ENCODE measurements at regions not wholly inside any gene's neighbourhood (a gene's known extent, or its start where the extent isn't known, plus 50 kb on each side); places are given as distances from the start of the nearest gene placed in this dataset.

GRCh38 chr18:41311571-41312547 lies 643.2 kb upstream of the PIK3C3 start:
- in situ Hi-C loops (cut with MboI; ENCODE audit: low sequenced_read_pairs), result no loop called here
- Histone ChIP-seq H3K36me3 (replicated peaks) (no peaks in the 10 kb centered on the region; the same call in none of the 2 replicates), H3K9me3 (0 out of 2 replicates have a peak, but pooled peaks cover 8% of the 10 kb centered on the region), H3K4me3 (no peak overlapping the region), H3K27me3 (ENCODE audit: low read depth) (no peaks in the 10 kb centered on the region), H3K4me1 (peaks cover 21% of the 10 kb centered on the region)
- peak; percentile 63 to 99 for DNase-seq (ENCODE audit: low spot score in 2 of 2)

GRCh38 chr18:41297740-41298139 lies 657.3 kb upstream of the PIK3C3 start:
- no peak for DNase-seq (ENCODE audit: low spot score in 2 of 2)
- Histone ChIP-seq H3K4me3 (no peak overlapping the region), H3K9me3 (no peaks in the 10 kb centered on the region), H3K36me3 (replicated peaks) (no peaks in the 10 kb centered on the region), H3K27me3 (ENCODE audit: low read depth) (no peaks in the 10 kb centered on the region), H3K4me1 (no peaks in the 10 kb centered on the region)
- in situ Hi-C loops (cut with MboI; ENCODE audit: low sequenced_read_pairs), result no loop called here

GRCh38 chr18:41269294-41269693 lies 685.7 kb upstream of the PIK3C3 start:
- H3K27me3 ChIP-seq (ENCODE audit: low read depth), result no peaks in the 10 kb centered on the region
- no peak for DNase-seq (ENCODE audit: low spot score in 2 of 2)

GRCh38 chr18:41268271-41268670 lies 686.8 kb upstream of the PIK3C3 start:
- Histone ChIP-seq H3K4me3 (no peak overlapping the region), H3K36me3 (replicated peaks) (no peaks in the 10 kb centered on the region), H3K27me3 (ENCODE audit: low read depth) (no peaks in the 10 kb centered on the region), H3K4me1 (peaks cover 6% of the 10 kb centered on the region; the same call in 1 of the 2 replicates), H3K9me3 (no peaks in the 10 kb centered on the region)
- DNase-seq (ENCODE audit: low spot score in 2 of 2), result no peak
- in situ Hi-C loops (cut with MboI; ENCODE audit: low sequenced_read_pairs), result no loop called here

More at GRCh38 chr18:41269294-41269693, 685.7 kb upstream of the PIK3C3 start:
- Histone ChIP-seq H3K36me3 (replicated peaks) (no peaks in the 10 kb centered on the region), H3K4me1 (peaks cover 6% of the 10 kb centered on the region; the same call in 1 of the 2 replicates), H3K4me3 (no peak overlapping the region), H3K9me3 (no peaks in the 10 kb centered on the region)
- in situ Hi-C loops (cut with MboI; ENCODE audit: low sequenced_read_pairs), result no loop called here

GRCh38 chr18:41266616-41267015 lies 688.4 kb upstream of the PIK3C3 start:
- in situ Hi-C loops (cut with MboI; ENCODE audit: low sequenced_read_pairs), result no loop called here
- H3K4me3 ChIP-seq, result no peak overlapping the region
- H3K9me3 ChIP-seq, result no peaks in the 10 kb centered on the region
- no peaks in the 10 kb centered on the region for H3K36me3 ChIP-seq (replicated peaks)
- no peaks in the 10 kb centered on the region for H3K27me3 ChIP-seq (ENCODE audit: low read depth)
- no peak for DNase-seq (ENCODE audit: low spot score in 2 of 2)
- peaks cover 6% of the 10 kb centered on the region; the same call in 1 of the 2 replicates for H3K4me1 ChIP-seq

GRCh38 chr18:41266204-41266603 lies 688.8 kb upstream of the PIK3C3 start:
- in situ Hi-C loops (cut with MboI; ENCODE audit: low sequenced_read_pairs), result no loop called here
- DNase-seq (ENCODE audit: low spot score in 2 of 2), result no peak
- Histone ChIP-seq H3K9me3 (no peaks in the 10 kb centered on the region), H3K36me3 (replicated peaks) (no peaks in the 10 kb centered on the region), H3K27me3 (ENCODE audit: low read depth) (no peaks in the 10 kb centered on the region), H3K4me1 (peaks cover 6% of the 10 kb centered on the region; the same call in 1 of the 2 replicates), H3K4me3 (no peak overlapping the region)

GRCh38 chr18:41265047-41265446 lies 690.0 kb upstream of the PIK3C3 start:
- in situ Hi-C loops (cut with MboI; ENCODE audit: low sequenced_read_pairs), result no loop called here
- no peak for DNase-seq (ENCODE audit: low spot score in 2 of 2)
- no peaks in the 10 kb centered on the region for H3K9me3 ChIP-seq
- no peaks in the 10 kb centered on the region for H3K27me3 ChIP-seq (ENCODE audit: low read depth)
- H3K36me3 ChIP-seq (replicated peaks), result no peaks in the 10 kb centered on the region
- no peak overlapping the region for H3K4me3 ChIP-seq
- H3K4me1 ChIP-seq, result peaks cover 6% of the 10 kb centered on the region; the same call in 1 of the 2 replicates

GRCh38 chr18:41263956-41264355 lies 691.1 kb upstream of the PIK3C3 start:
- H3K9me3 ChIP-seq, result no peaks in the 10 kb centered on the region
- peaks cover 6% of the 10 kb centered on the region; the same call in 1 of the 2 replicates for H3K4me1 ChIP-seq
- in situ Hi-C loops (cut with MboI; ENCODE audit: low sequenced_read_pairs), result no loop called here
- no peak overlapping the region for H3K4me3 ChIP-seq
- H3K36me3 ChIP-seq (replicated peaks), result no peaks in the 10 kb centered on the region
- no peak for DNase-seq (ENCODE audit: low spot score in 2 of 2)
- H3K27me3 ChIP-seq (ENCODE audit: low read depth), result no peaks in the 10 kb centered on the region

- Histone ChIP-seq H3K9me3 (no peaks in the 10 kb centered on the region), H3K4me3 (no peak overlapping the region), H3K4me1 (peaks cover 6% of the 10 kb centered on the region; the same call in 1 of the 2 replicates), H3K36me3 (replicated peaks) (no peaks in the 10 kb centered on the region), H3K27me3 (ENCODE audit: low read depth) (no peaks in the 10 kb centered on the region)
- no peak for DNase-seq (ENCODE audit: low spot score in 2 of 2)
- in situ Hi-C loops (cut with MboI; ENCODE audit: low sequenced_read_pairs), result no loop called here
Measured at GRCh38 chr18:41262688-41263087, 692.3 kb upstream of the PIK3C3 start.

- no peaks in the 10 kb centered on the region for H3K4me1 ChIP-seq
- no peaks in the 10 kb centered on the region for H3K9me3 ChIP-seq
- DNase-seq (ENCODE audit: low spot score in 2 of 2), result no peak
- in situ Hi-C loops (cut with MboI; ENCODE audit: low sequenced_read_pairs), result no loop called here
- H3K36me3 ChIP-seq (replicated peaks), result no peaks in the 10 kb centered on the region
- H3K4me3 ChIP-seq, result no peak overlapping the region
- H3K27me3 ChIP-seq (ENCODE audit: low read depth), result no peaks in the 10 kb centered on the region
Measured at GRCh38 chr18:41244591-41245037, 710.4 kb upstream of the PIK3C3 start.

GRCh38 chr18:41237317-41237716 lies 717.7 kb upstream of the PIK3C3 start:
- Histone ChIP-seq H3K36me3 (replicated peaks) (no peaks in the 10 kb centered on the region), H3K27me3 (ENCODE audit: low read depth) (no peaks in the 10 kb centered on the region), H3K4me1 (no peaks in the 10 kb centered on the region), H3K4me3 (no peak overlapping the region), H3K9me3 (no peaks in the 10 kb centered on the region)
- DNase-seq (ENCODE audit: low spot score in 2 of 2), result no peak
- in situ Hi-C loops (cut with MboI; ENCODE audit: low sequenced_read_pairs), result no loop called here

GRCh38 chr18:41231681-41232080 lies 723.4 kb upstream of the PIK3C3 start:
- Histone ChIP-seq H3K4me3 (no peak overlapping the region), H3K36me3 (replicated peaks) (no peaks in the 10 kb centered on the region), H3K9me3 (no peaks in the 10 kb centered on the region), H3K27me3 (ENCODE audit: low read depth) (no peaks in the 10 kb centered on the region), H3K4me1 (no peaks in the 10 kb centered on the region)
- no peak for DNase-seq (ENCODE audit: low spot score in 2 of 2)
- in situ Hi-C loops (cut with MboI; ENCODE audit: low sequenced_read_pairs), result no loop called here

- H3K4me1 ChIP-seq, result no peaks in the 10 kb centered on the region
- no peaks in the 10 kb centered on the region for H3K9me3 ChIP-seq
- in situ Hi-C loops (cut with MboI; ENCODE audit: low sequenced_read_pairs), result no loop called here
- H3K27me3 ChIP-seq (ENCODE audit: low read depth), result no peaks in the 10 kb centered on the region
- DNase-seq (ENCODE audit: low spot score in 2 of 2), result no peak
- no peak overlapping the region for H3K4me3 ChIP-seq
- H3K36me3 ChIP-seq (replicated peaks), result no peaks in the 10 kb centered on the region
Measured at GRCh38 chr18:41227993-41228392, 727.0 kb upstream of the PIK3C3 start.

GRCh38 chr18:41226911-41227310 lies 728.1 kb upstream of the PIK3C3 start:
- no peaks in the 10 kb centered on the region for H3K4me1 ChIP-seq
- no peaks in the 10 kb centered on the region for H3K36me3 ChIP-seq (replicated peaks)
- DNase-seq (ENCODE audit: low spot score in 2 of 2), result no peak
- H3K9me3 ChIP-seq, result no peaks in the 10 kb centered on the region
- in situ Hi-C loops (cut with MboI; ENCODE audit: low sequenced_read_pairs), result no loop called here
- H3K27me3 ChIP-seq (ENCODE audit: low read depth), result no peaks in the 10 kb centered on the region
- H3K4me3 ChIP-seq, result no peak overlapping the region
